IMR-90 (cell line): ENCODE measurements at regions not wholly inside any gene's neighbourhood (a gene's known extent, or its start where the extent isn't known, plus 50 kb on each side); places are given as distances from the start of the nearest gene placed in this dataset.

Experiments used
- ATAC-seq: fragments of 200-7000 bp; cut with Tn5 transposase; 2 replicates; pipeline ENCODE4 v1.9.1; 2020; ENCODE audit warnings: low read depth, mild to moderate bottlenecking, moderate library complexity
- BruUV-seq: library from RNA; stranded (reverse); fragments of 400-500 nt; replicated peaks from 2 replicates; lab custom pipeline; 2021; lab: Mats Ljungman, UMichigan
- CTCF ChIA-PET: fragments of 300-600 bp; formaldehyde crosslinking; extraction: SDS; loops from one replicate; lab custom pipeline; 2021; ENCODE audit warnings: antibody characterized with exemption; lab: Yijun Ruan, JAX
- POLR2A ChIA-PET: fragments of 300-600 bp; sonication (Branson Sonifier 250); formaldehyde crosslinking; loops from one replicate; lab custom pipeline; 2022; ENCODE audit warnings: antibody characterized with exemption; ENCODE audit not compliant: unreplicated experiment; lab: Charles Lee
- DNase-seq: peaks from one replicate; pipeline ENCODE4 v3.0.0; 2013
- H2AFZ ChIP-seq: replicated peaks from 2 replicates; pipeline ENCODE3; 2013; ENCODE audit warnings: low read length, mild to moderate bottlenecking; ENCODE audit not compliant: poor library complexity
- H2AK5ac ChIP-seq: 2 replicates; pipeline ENCODE4 v1.6.1; 2013; ENCODE audit warnings: low read depth, low read length, inconsistent platforms
- H2AK9ac ChIP-seq: replicated peaks from 2 replicates; pipeline ENCODE3; 2013; ENCODE audit warnings: mild to moderate bottlenecking, low read depth, low read length, moderate library complexity; ENCODE audit not compliant: poor library complexity
- H2BK120ac ChIP-seq: 2 replicates; pipeline ENCODE4 v1.6.1; 2013; ENCODE audit warnings: low read depth, low read length, inconsistent platforms
- H2BK15ac ChIP-seq: 3 replicates; pipeline ENCODE4 v1.6.1; 2013; ENCODE audit warnings: low read depth, low read length, inconsistent platforms
- H2BK20ac ChIP-seq: 2 replicates; pipeline ENCODE4 v1.6.1; 2013; ENCODE audit warnings: low read depth, mild to moderate bottlenecking, inconsistent platforms, low read length, moderate library complexity
- H2BK5ac ChIP-seq: 2 replicates; pipeline ENCODE4 v1.6.1; 2013; ENCODE audit warnings: mild to moderate bottlenecking, low read depth, low read length, inconsistent platforms; ENCODE audit not compliant: poor library complexity, severe bottlenecking
- H3K14ac ChIP-seq: replicated peaks from 2 replicates; pipeline ENCODE4 v1.6.1; 2013; ENCODE audit warnings: low read depth, low read length, inconsistent platforms
- H3K18ac ChIP-seq: 2 replicates; pipeline ENCODE4 v1.6.1; 2013; ENCODE audit warnings: low read depth, low read length, control low read depth
- H3K23ac ChIP-seq: 2 replicates; pipeline ENCODE4 v1.6.1; 2013; ENCODE audit warnings: low read depth, low read length, inconsistent platforms
- H3K27ac ChIP-seq: 2 replicates; pipeline ENCODE4 v1.5.1; 2013; ENCODE audit warnings: mild to moderate bottlenecking, control low read depth, low read length; ENCODE audit not compliant: insufficient read depth
- H3K27me3 ChIP-seq: 2 replicates; pipeline ENCODE4 v1.6.1; 2013; ENCODE audit warnings: low read length; ENCODE audit not compliant: control insufficient read depth, insufficient read depth
- H3K36me3 ChIP-seq: 2 replicates; pipeline ENCODE4 v1.6.1; 2013; ENCODE audit warnings: low read length, mixed read lengths; ENCODE audit not compliant: control insufficient read depth, insufficient read depth
- H3K4ac ChIP-seq: 2 replicates; pipeline ENCODE4 v1.6.1; 2013; ENCODE audit warnings: low read depth, low read length, inconsistent platforms
- H3K4me1 ChIP-seq: 2 replicates; pipeline ENCODE4 v1.6.1; 2013; ENCODE audit warnings: low read length, mixed read lengths; ENCODE audit not compliant: control insufficient read depth, insufficient read depth
- H3K4me2 ChIP-seq: 2 replicates; pipeline ENCODE4 v1.6.1; 2013; ENCODE audit warnings: low read depth, mild to moderate bottlenecking, control low read depth, low read length, moderate library complexity
- H3K4me3 ChIP-seq: 2 replicates; pipeline ENCODE4 v1.5.1; 2013; ENCODE audit warnings: low read depth, mild to moderate bottlenecking, control low read depth, low read length, moderate library complexity; ENCODE audit not compliant: insufficient read depth
- H3K56ac ChIP-seq: 2 replicates; pipeline ENCODE4 v1.6.1; 2013; ENCODE audit warnings: low read length, inconsistent platforms; ENCODE audit not compliant: insufficient read depth; ENCODE audit errors: extremely low read depth
- H3K79me1 ChIP-seq, 2 experiments: 2 replicates each; pipeline ENCODE4 v1.6.1; 2013; ENCODE audit warnings: low read length in 2 of 2, inconsistent platforms in 1 of 2, low read depth in 1 of 2
- H3K9ac ChIP-seq: 2 replicates; pipeline ENCODE4 v1.6.1; 2013; ENCODE audit warnings: low read depth, low read length, control low read depth
- H3K9me1 ChIP-seq: 2 replicates; pipeline ENCODE4 v1.6.1; 2013; ENCODE audit warnings: low read length, inconsistent platforms; ENCODE audit not compliant: insufficient read depth
- H3K9me3 ChIP-seq: 2 replicates; pipeline ENCODE4 v1.6.1; 2013; ENCODE audit warnings: low read length; ENCODE audit not compliant: control insufficient read depth, insufficient read depth
- H4K20me1 ChIP-seq: 2 replicates; pipeline ENCODE4 v1.6.1; 2013; ENCODE audit warnings: low read length, inconsistent platforms; ENCODE audit not compliant: insufficient read depth
- H4K5ac ChIP-seq: 2 replicates; pipeline ENCODE4 v1.6.1; 2013; ENCODE audit warnings: mild to moderate bottlenecking, low read depth, low read length, control low read depth
- H4K8ac ChIP-seq, 2 experiments: 2 replicates each; pipeline ENCODE4 v1.6.1; 2013; ENCODE audit warnings: low read depth in 2 of 2, low read length in 2 of 2, control low read depth in 1 of 2, inconsistent platforms in 1 of 2
- H4K91ac ChIP-seq: 2 replicates; pipeline ENCODE4 v1.6.1; 2013; ENCODE audit warnings: low read depth, low read length, inconsistent platforms; ENCODE audit not compliant: insufficient read depth
- BHLHE40 ChIP-seq: fragments of 150-350 bp; IDR thresholded peaks from 2 replicates; pipeline ENCODE4 v1.6.1; 2016; ENCODE audit warnings: mild to moderate bottlenecking, low read depth, low read length
- CEBPB ChIP-seq: IDR thresholded peaks from 2 replicates; pipeline ENCODE4 v1.6.1; 2012; ENCODE audit warnings: low read depth, low read length, improper control_type of control experiment
- CHD1 ChIP-seq: IDR thresholded peaks from 2 replicates; pipeline ENCODE4 v1.6.1; 2012; ENCODE audit warnings: low read depth, low read length, improper control_type of control experiment
- CTCF ChIP-seq: conservative IDR thresholded peaks from 2 replicates; pipeline ENCODE4 v1.5.1; 2012; ENCODE audit warnings: mild to moderate bottlenecking, low read depth, low read length, improper control_type of control experiment
- FOS ChIP-seq: fragments of 150-350 bp; IDR thresholded peaks from 2 replicates; pipeline ENCODE4 v1.6.1; 2016; ENCODE audit warnings: low read depth, low read length
- MAFK ChIP-seq: IDR thresholded peaks from 2 replicates; pipeline ENCODE4 v1.6.1; 2012; ENCODE audit warnings: low read depth, low read length, improper control_type of control experiment
- MAZ ChIP-seq: IDR thresholded peaks from 2 replicates; pipeline ENCODE4 v1.6.1; 2012; ENCODE audit warnings: low read depth, mild to moderate bottlenecking, low read length, improper control_type of control experiment, moderate library complexity, borderline replicate concordance
- NFE2L2 ChIP-seq: fragments of 150-350 bp; IDR thresholded peaks from 2 replicates; pipeline ENCODE4 v1.6.1; 2016; ENCODE audit warnings: low read depth, mild to moderate bottlenecking, low read length
- POLR2A ChIP-seq: IDR thresholded peaks from 2 replicates; pipeline ENCODE4 v1.6.1; 2012; ENCODE audit warnings: mild to moderate bottlenecking, low read depth, low read length
- RAD21 ChIP-seq: IDR thresholded peaks from 2 replicates; pipeline ENCODE4 v1.6.1; 2012; ENCODE audit warnings: low read length, improper control_type of control experiment
- RCOR1 ChIP-seq: IDR thresholded peaks from 2 replicates; pipeline ENCODE4 v1.6.1; 2012; ENCODE audit warnings: mild to moderate bottlenecking, low read length, improper control_type of control experiment; ENCODE audit not compliant: insufficient replicate concordance
- RFX5 ChIP-seq: IDR thresholded peaks from 2 replicates; pipeline ENCODE4 v1.8.0; 2012; ENCODE audit warnings: low read depth, mild to moderate bottlenecking, low read length, moderate library complexity
- SMC3 ChIP-seq: fragments of 150-350 bp; IDR thresholded peaks from 2 replicates; pipeline ENCODE4 v1.6.1; 2016; ENCODE audit warnings: low read depth, mild to moderate bottlenecking, antibody characterized with exemption, low read length, moderate library complexity
- USF2 ChIP-seq: fragments of 150-350 bp; IDR thresholded peaks from 2 replicates; pipeline ENCODE4 v1.6.1; 2017; ENCODE audit warnings: mild to moderate bottlenecking, antibody characterized with exemption, low read length, low read depth
- WGBS, 2 experiments: methylation state at CpG; one replicate each; pipeline versions ENCODE4 v1.1.5 to v1.1.7; 2013; ENCODE audit warnings: missing lambda C conversion rate in 2 of 2; ENCODE audit not compliant: insufficient read length in 1 of 2; ENCODE audit errors: extremely low coverage in 2 of 2; 5-methylcytosine and 5-hydroxymethylcytosine counted together
- dilution Hi-C: fragments of 300-500 bp; cut with HindIII; formaldehyde crosslinking; loops from one replicate; pipeline ENCODE4 v1.14.3; 2018; ENCODE audit warnings: low sequenced_read_pairs; ENCODE audit not compliant: unreplicated experiment
- in situ Hi-C: fragments of 300-500 bp; cut with MboI; formaldehyde crosslinking; loops from 3 replicates; pipeline ENCODE4 v1.14.3; 2019; ENCODE audit warnings: low sequenced_read_pairs, inconsistent platforms, mixed read lengths
- intact Hi-C: fragments of 100-400 bp; cut with micrococcal nuclease; formaldehyde crosslinking; loops from 2 replicates; pipeline ENCODE4 v1.10.0; 2022
- TF ChIP-seq, protein P1 (sequence below): fragments of 150-350 bp; IDR thresholded peaks from 2 replicates; pipeline ENCODE4 v1.6.1; 2016; ENCODE audit warnings: low read depth, mild to moderate bottlenecking, low read length, moderate library complexity, borderline replicate concordance

- intact Hi-C loops (no loop called here), in situ Hi-C loops (no loop called here), dilution Hi-C loops (no loop called here)
- H4K91ac ChIP-seq = no peak overlapping the region
- DNase-seq (no peak), ATAC-seq (no peak)
- H4K8ac ChIP-seq = no peak overlapping the region
- no peak overlapping the region for H2AK5ac ChIP-seq
- no peak overlapping the region for H3K9ac ChIP-seq
- no peaks in the 10 kb centered on the region for H4K20me1 ChIP-seq
- H2BK15ac ChIP-seq = no peak overlapping the region
- WGBS, 2 experiments = 90% methylated on average over 5 of the region's 7 CpGs; no CpG with 5 or more reads in 1 of the 2 experiments
- H3K56ac ChIP-seq = no peak overlapping the region
- H4K5ac ChIP-seq = no peak overlapping the region
- BruUV-seq = no TSS peak
- H3K4me3 ChIP-seq = no peak overlapping the region
- H3K9me1 ChIP-seq = no peaks in the 10 kb centered on the region
- H3K9me3 ChIP-seq = no peaks in the 10 kb centered on the region
- H3K79me1 ChIP-seq = no peaks in the 10 kb centered on the region
- no peaks in the 10 kb centered on the region for H3K36me3 ChIP-seq
- no peak overlapping the region for H2AK9ac ChIP-seq
- no peak for TF ChIP-seq USF2
- no peak for TF ChIP-seq NFE2L2
- no peak for TF ChIP-seq CHD1
- no peak for TF ChIP-seq CEBPB
- no peak for TF ChIP-seq POLR2A
- no peak for TF ChIP-seq SMC3
- no peak for TF ChIP-seq RFX5
- TF ChIP-seq RCOR1 = no peak
- TF ChIP-seq RAD21 = no peak
- no peak for TF ChIP-seq CTCF
- TF ChIP-seq, protein P1, sequence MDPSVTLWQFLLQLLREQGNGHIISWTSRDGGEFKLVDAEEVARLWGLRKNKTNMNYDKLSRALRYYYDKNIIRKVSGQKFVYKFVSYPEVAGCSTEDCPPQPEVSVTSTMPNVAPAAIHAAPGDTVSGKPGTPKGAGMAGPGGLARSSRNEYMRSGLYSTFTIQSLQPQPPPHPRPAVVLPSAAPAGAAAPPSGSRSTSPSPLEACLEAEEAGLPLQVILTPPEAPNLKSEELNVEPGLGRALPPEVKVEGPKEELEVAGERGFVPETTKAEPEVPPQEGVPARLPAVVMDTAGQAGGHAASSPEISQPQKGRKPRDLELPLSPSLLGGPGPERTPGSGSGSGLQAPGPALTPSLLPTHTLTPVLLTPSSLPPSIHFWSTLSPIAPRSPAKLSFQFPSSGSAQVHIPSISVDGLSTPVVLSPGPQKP = no peak
- no peak for TF ChIP-seq FOS
- no peak for TF ChIP-seq BHLHE40
- no peak for TF ChIP-seq MAFK
- TF ChIP-seq MAZ = no peak
- H3K14ac ChIP-seq = no peak overlapping the region
- no peak overlapping the region for H3K4me2 ChIP-seq
- H2AFZ ChIP-seq = no peak overlapping the region
- no peak overlapping the region for H3K18ac ChIP-seq
- H3K4ac ChIP-seq = no peak overlapping the region
- no peak overlapping the region for H2BK120ac ChIP-seq
- POLR2A ChIA-PET = no interaction called here
- no peak overlapping the region for H3K23ac ChIP-seq
- peaks cover 5% of the 10 kb centered on the region for H3K4me1 ChIP-seq
- no peak overlapping the region for H3K27ac ChIP-seq
- no peak overlapping the region for H2BK20ac ChIP-seq
- no peaks in the 10 kb centered on the region for H3K27me3 ChIP-seq
- CTCF ChIA-PET = no interaction called here
- H2BK5ac ChIP-seq = no peak overlapping the region
Measured at GRCh38 chr17:31733326-31733725, 125.7 kb downstream of the COPRS start.
